IMR-90 (cell line): ENCODE measurements at regions not wholly inside any gene's neighbourhood (a gene's known extent, or its start where the extent isn't known, plus 50 kb on each side); places are given as distances from the start of the nearest gene placed in this dataset.

ENCODE experiments used
- ATAC-seq: fragments of 200-7000 bp; cut with Tn5 transposase; 2 replicates; pipeline ENCODE4 v1.9.1; 2020; ENCODE audit warnings: low read depth, mild to moderate bottlenecking, moderate library complexity
- BruUV-seq: library from RNA; stranded (reverse); fragments of 400-500 nt; replicated peaks from 2 replicates; lab custom pipeline; 2021; lab: Mats Ljungman, UMichigan
- CTCF ChIA-PET: fragments of 300-600 bp; formaldehyde crosslinking; extraction: SDS; loops from one replicate; lab custom pipeline; 2021; ENCODE audit warnings: antibody characterized with exemption; lab: Yijun Ruan, JAX
- POLR2A ChIA-PET: fragments of 300-600 bp; sonication (Branson Sonifier 250); formaldehyde crosslinking; loops from one replicate; lab custom pipeline; 2022; ENCODE audit warnings: antibody characterized with exemption; ENCODE audit not compliant: unreplicated experiment; lab: Charles Lee
- DNase-seq: peaks from one replicate; pipeline ENCODE4 v3.0.0; 2013
- H2AFZ ChIP-seq: replicated peaks from 2 replicates; pipeline ENCODE3; 2013; ENCODE audit warnings: low read length, mild to moderate bottlenecking; ENCODE audit not compliant: poor library complexity
- H2AK5ac ChIP-seq: 2 replicates; pipeline ENCODE4 v1.6.1; 2013; ENCODE audit warnings: low read depth, low read length, inconsistent platforms
- H2AK9ac ChIP-seq: replicated peaks from 2 replicates; pipeline ENCODE3; 2013; ENCODE audit warnings: mild to moderate bottlenecking, low read depth, low read length, moderate library complexity; ENCODE audit not compliant: poor library complexity
- H2BK120ac ChIP-seq: 2 replicates; pipeline ENCODE4 v1.6.1; 2013; ENCODE audit warnings: low read depth, low read length, inconsistent platforms
- H2BK15ac ChIP-seq: 3 replicates; pipeline ENCODE4 v1.6.1; 2013; ENCODE audit warnings: low read depth, low read length, inconsistent platforms
- H2BK20ac ChIP-seq: 2 replicates; pipeline ENCODE4 v1.6.1; 2013; ENCODE audit warnings: low read depth, mild to moderate bottlenecking, inconsistent platforms, low read length, moderate library complexity
- H2BK5ac ChIP-seq: 2 replicates; pipeline ENCODE4 v1.6.1; 2013; ENCODE audit warnings: mild to moderate bottlenecking, low read depth, low read length, inconsistent platforms; ENCODE audit not compliant: poor library complexity, severe bottlenecking
- H3K14ac ChIP-seq: replicated peaks from 2 replicates; pipeline ENCODE4 v1.6.1; 2013; ENCODE audit warnings: low read depth, low read length, inconsistent platforms
- H3K18ac ChIP-seq: 2 replicates; pipeline ENCODE4 v1.6.1; 2013; ENCODE audit warnings: low read depth, low read length, control low read depth
- H3K23ac ChIP-seq: 2 replicates; pipeline ENCODE4 v1.6.1; 2013; ENCODE audit warnings: low read depth, low read length, inconsistent platforms
- H3K27ac ChIP-seq: 2 replicates; pipeline ENCODE4 v1.5.1; 2013; ENCODE audit warnings: mild to moderate bottlenecking, control low read depth, low read length; ENCODE audit not compliant: insufficient read depth
- H3K27me3 ChIP-seq: 2 replicates; pipeline ENCODE4 v1.6.1; 2013; ENCODE audit warnings: low read length; ENCODE audit not compliant: control insufficient read depth, insufficient read depth
- H3K36me3 ChIP-seq: 2 replicates; pipeline ENCODE4 v1.6.1; 2013; ENCODE audit warnings: low read length, mixed read lengths; ENCODE audit not compliant: control insufficient read depth, insufficient read depth
- H3K4ac ChIP-seq: 2 replicates; pipeline ENCODE4 v1.6.1; 2013; ENCODE audit warnings: low read depth, low read length, inconsistent platforms
- H3K4me1 ChIP-seq: 2 replicates; pipeline ENCODE4 v1.6.1; 2013; ENCODE audit warnings: low read length, mixed read lengths; ENCODE audit not compliant: control insufficient read depth, insufficient read depth
- H3K4me2 ChIP-seq: 2 replicates; pipeline ENCODE4 v1.6.1; 2013; ENCODE audit warnings: low read depth, mild to moderate bottlenecking, control low read depth, low read length, moderate library complexity
- H3K4me3 ChIP-seq: 2 replicates; pipeline ENCODE4 v1.5.1; 2013; ENCODE audit warnings: low read depth, mild to moderate bottlenecking, control low read depth, low read length, moderate library complexity; ENCODE audit not compliant: insufficient read depth
- H3K56ac ChIP-seq: 2 replicates; pipeline ENCODE4 v1.6.1; 2013; ENCODE audit warnings: low read length, inconsistent platforms; ENCODE audit not compliant: insufficient read depth; ENCODE audit errors: extremely low read depth
- H3K79me1 ChIP-seq, 2 experiments: 2 replicates each; pipeline ENCODE4 v1.6.1; 2013; ENCODE audit warnings: low read length in 2 of 2, inconsistent platforms in 1 of 2, low read depth in 1 of 2
- H3K9ac ChIP-seq: 2 replicates; pipeline ENCODE4 v1.6.1; 2013; ENCODE audit warnings: low read depth, low read length, control low read depth
- H3K9me1 ChIP-seq: 2 replicates; pipeline ENCODE4 v1.6.1; 2013; ENCODE audit warnings: low read length, inconsistent platforms; ENCODE audit not compliant: insufficient read depth
- H3K9me3 ChIP-seq: 2 replicates; pipeline ENCODE4 v1.6.1; 2013; ENCODE audit warnings: low read length; ENCODE audit not compliant: control insufficient read depth, insufficient read depth
- H4K20me1 ChIP-seq: 2 replicates; pipeline ENCODE4 v1.6.1; 2013; ENCODE audit warnings: low read length, inconsistent platforms; ENCODE audit not compliant: insufficient read depth
- H4K5ac ChIP-seq: 2 replicates; pipeline ENCODE4 v1.6.1; 2013; ENCODE audit warnings: mild to moderate bottlenecking, low read depth, low read length, control low read depth
- H4K8ac ChIP-seq, 2 experiments: 2 replicates each; pipeline ENCODE4 v1.6.1; 2013; ENCODE audit warnings: low read depth in 2 of 2, low read length in 2 of 2, control low read depth in 1 of 2, inconsistent platforms in 1 of 2
- H4K91ac ChIP-seq: 2 replicates; pipeline ENCODE4 v1.6.1; 2013; ENCODE audit warnings: low read depth, low read length, inconsistent platforms; ENCODE audit not compliant: insufficient read depth
- BHLHE40 ChIP-seq: fragments of 150-350 bp; IDR thresholded peaks from 2 replicates; pipeline ENCODE4 v1.6.1; 2016; ENCODE audit warnings: mild to moderate bottlenecking, low read depth, low read length
- CEBPB ChIP-seq: IDR thresholded peaks from 2 replicates; pipeline ENCODE4 v1.6.1; 2012; ENCODE audit warnings: low read depth, low read length, improper control_type of control experiment
- CHD1 ChIP-seq: IDR thresholded peaks from 2 replicates; pipeline ENCODE4 v1.6.1; 2012; ENCODE audit warnings: low read depth, low read length, improper control_type of control experiment
- CTCF ChIP-seq: conservative IDR thresholded peaks from 2 replicates; pipeline ENCODE4 v1.5.1; 2012; ENCODE audit warnings: mild to moderate bottlenecking, low read depth, low read length, improper control_type of control experiment
- FOS ChIP-seq: fragments of 150-350 bp; IDR thresholded peaks from 2 replicates; pipeline ENCODE4 v1.6.1; 2016; ENCODE audit warnings: low read depth, low read length
- MAFK ChIP-seq: IDR thresholded peaks from 2 replicates; pipeline ENCODE4 v1.6.1; 2012; ENCODE audit warnings: low read depth, low read length, improper control_type of control experiment
- MAZ ChIP-seq: IDR thresholded peaks from 2 replicates; pipeline ENCODE4 v1.6.1; 2012; ENCODE audit warnings: low read depth, mild to moderate bottlenecking, low read length, improper control_type of control experiment, moderate library complexity, borderline replicate concordance
- MXI1 ChIP-seq: IDR thresholded peaks from 2 replicates; pipeline ENCODE4 v1.6.1; 2012; ENCODE audit warnings: low read depth, mild to moderate bottlenecking, low read length, moderate library complexity, borderline replicate concordance
- NFE2L2 ChIP-seq: fragments of 150-350 bp; IDR thresholded peaks from 2 replicates; pipeline ENCODE4 v1.6.1; 2016; ENCODE audit warnings: low read depth, mild to moderate bottlenecking, low read length
- POLR2A ChIP-seq: IDR thresholded peaks from 2 replicates; pipeline ENCODE4 v1.6.1; 2012; ENCODE audit warnings: mild to moderate bottlenecking, low read depth, low read length
- RAD21 ChIP-seq: IDR thresholded peaks from 2 replicates; pipeline ENCODE4 v1.6.1; 2012; ENCODE audit warnings: low read length, improper control_type of control experiment
- RCOR1 ChIP-seq: IDR thresholded peaks from 2 replicates; pipeline ENCODE4 v1.6.1; 2012; ENCODE audit warnings: mild to moderate bottlenecking, low read length, improper control_type of control experiment; ENCODE audit not compliant: insufficient replicate concordance
- RFX5 ChIP-seq: IDR thresholded peaks from 2 replicates; pipeline ENCODE4 v1.8.0; 2012; ENCODE audit warnings: low read depth, mild to moderate bottlenecking, low read length, moderate library complexity
- SMC3 ChIP-seq: fragments of 150-350 bp; IDR thresholded peaks from 2 replicates; pipeline ENCODE4 v1.6.1; 2016; ENCODE audit warnings: low read depth, mild to moderate bottlenecking, antibody characterized with exemption, low read length, moderate library complexity
- WGBS, 2 experiments: methylation state at CpG; one replicate each; pipeline versions ENCODE4 v1.1.5 to v1.1.7; 2013; ENCODE audit warnings: missing lambda C conversion rate in 2 of 2; ENCODE audit not compliant: insufficient read length in 1 of 2; ENCODE audit errors: extremely low coverage in 2 of 2; 5-methylcytosine and 5-hydroxymethylcytosine counted together
- dilution Hi-C: fragments of 300-500 bp; cut with HindIII; formaldehyde crosslinking; loops from one replicate; pipeline ENCODE4 v1.14.3; 2018; ENCODE audit warnings: low sequenced_read_pairs; ENCODE audit not compliant: unreplicated experiment
- in situ Hi-C: fragments of 300-500 bp; cut with MboI; formaldehyde crosslinking; loops from 3 replicates; pipeline ENCODE4 v1.14.3; 2019; ENCODE audit warnings: low sequenced_read_pairs, inconsistent platforms, mixed read lengths
- intact Hi-C: fragments of 100-400 bp; cut with micrococcal nuclease; formaldehyde crosslinking; loops from 2 replicates; pipeline ENCODE4 v1.10.0; 2022
- TF ChIP-seq, protein P1 (sequence below): fragments of 150-350 bp; IDR thresholded peaks from 2 replicates; pipeline ENCODE4 v1.6.1; 2017; ENCODE audit warnings: mild to moderate bottlenecking, antibody characterized with exemption, low read length, low read depth
- TF ChIP-seq, protein P2 (sequence below): fragments of 150-350 bp; IDR thresholded peaks from 2 replicates; pipeline ENCODE4 v1.6.1; 2016; ENCODE audit warnings: low read depth, mild to moderate bottlenecking, low read length, moderate library complexity, borderline replicate concordance

DNA sequence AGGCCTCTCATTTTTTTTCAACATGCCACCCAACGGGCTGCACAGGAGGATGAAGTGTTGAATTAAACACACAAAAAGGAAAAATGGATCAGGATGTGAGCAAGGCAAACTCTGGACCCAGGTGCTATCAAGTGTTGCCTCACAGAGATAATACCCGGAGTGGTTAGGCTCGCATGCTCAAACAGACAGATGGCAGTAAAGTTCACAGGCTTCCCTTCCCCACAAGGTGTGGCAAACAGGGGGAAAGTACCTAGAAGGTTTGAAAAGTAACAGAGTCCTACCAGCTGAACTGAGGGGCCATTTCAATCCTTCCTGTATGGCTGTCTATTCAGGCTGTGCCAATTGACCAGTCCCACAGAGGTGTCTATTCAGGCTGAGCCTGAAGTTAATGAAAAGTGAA, 123.9 kb upstream of the GC start:
- H3K79me1 ChIP-seq = no peaks in the 10 kb centered on the region
- TF ChIP-seq, protein P1, sequence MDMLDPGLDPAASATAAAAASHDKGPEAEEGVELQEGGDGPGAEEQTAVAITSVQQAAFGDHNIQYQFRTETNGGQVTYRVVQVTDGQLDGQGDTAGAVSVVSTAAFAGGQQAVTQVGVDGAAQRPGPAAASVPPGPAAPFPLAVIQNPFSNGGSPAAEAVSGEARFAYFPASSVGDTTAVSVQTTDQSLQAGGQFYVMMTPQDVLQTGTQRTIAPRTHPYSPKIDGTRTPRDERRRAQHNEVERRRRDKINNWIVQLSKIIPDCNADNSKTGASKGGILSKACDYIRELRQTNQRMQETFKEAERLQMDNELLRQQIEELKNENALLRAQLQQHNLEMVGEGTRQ = no peak
- TF ChIP-seq NFE2L2 (no peak), RFX5 (no peak), FOS (no peak), CTCF (no peak), POLR2A (no peak), CEBPB (no peak), CHD1 (no peak), MXI1 (no peak), MAFK (no peak), BHLHE40 (no peak), SMC3 (no peak), MAZ (no peak), RCOR1 (no peak), RAD21 (no peak)
- TF ChIP-seq, protein P2, sequence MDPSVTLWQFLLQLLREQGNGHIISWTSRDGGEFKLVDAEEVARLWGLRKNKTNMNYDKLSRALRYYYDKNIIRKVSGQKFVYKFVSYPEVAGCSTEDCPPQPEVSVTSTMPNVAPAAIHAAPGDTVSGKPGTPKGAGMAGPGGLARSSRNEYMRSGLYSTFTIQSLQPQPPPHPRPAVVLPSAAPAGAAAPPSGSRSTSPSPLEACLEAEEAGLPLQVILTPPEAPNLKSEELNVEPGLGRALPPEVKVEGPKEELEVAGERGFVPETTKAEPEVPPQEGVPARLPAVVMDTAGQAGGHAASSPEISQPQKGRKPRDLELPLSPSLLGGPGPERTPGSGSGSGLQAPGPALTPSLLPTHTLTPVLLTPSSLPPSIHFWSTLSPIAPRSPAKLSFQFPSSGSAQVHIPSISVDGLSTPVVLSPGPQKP = no peak
- no peak overlapping the region for H2BK15ac ChIP-seq
- H3K18ac ChIP-seq = no peak overlapping the region
- H2AK5ac ChIP-seq = no peak overlapping the region
- H3K4me3 ChIP-seq = no peak overlapping the region
- DNase-seq = no peak
- H3K27me3 ChIP-seq = no peaks in the 10 kb centered on the region
- H3K4me1 ChIP-seq = no peaks in the 10 kb centered on the region
- no peaks in the 10 kb centered on the region for H3K9me3 ChIP-seq
- intact Hi-C loops = no loop called here
- ChIA-PET CTCF (no interaction called here), POLR2A (no interaction called here)
- H4K8ac ChIP-seq = no peak overlapping the region
- ATAC-seq = no peak
- no peak overlapping the region for H3K4me2 ChIP-seq
- H3K36me3 ChIP-seq = no peaks in the 10 kb centered on the region
- no peak overlapping the region for H2BK120ac ChIP-seq
- WGBS, 2 experiments = no CpG with 5 or more reads among the region's 3 CpGs
- no peak overlapping the region for H2AFZ ChIP-seq
- H4K5ac ChIP-seq = no peak overlapping the region
- H3K14ac ChIP-seq = no peak overlapping the region
- H3K4ac ChIP-seq = no peak overlapping the region
- H3K23ac ChIP-seq = no peak overlapping the region
- H4K91ac ChIP-seq = no peak overlapping the region
- H3K56ac ChIP-seq = no peak overlapping the region
- no TSS peak for BruUV-seq
- H3K9me1 ChIP-seq = no peaks in the 10 kb centered on the region
- in situ Hi-C loops = no loop called here
- no peak overlapping the region for H3K9ac ChIP-seq
- no peak overlapping the region for H3K27ac ChIP-seq
- dilution Hi-C loops = no loop called here
- H2BK20ac ChIP-seq = no peak overlapping the region
- H4K20me1 ChIP-seq = no peaks in the 10 kb centered on the region
- H2AK9ac ChIP-seq = no peak overlapping the region
- H2BK5ac ChIP-seq = no peak overlapping the region
